Psoas muscle (tissue), 7 donors: ENCODE measurements at regions not wholly inside any gene's neighbourhood (a gene's known extent, or its start where the extent isn't known, plus 50 kb on each side); places are given as distances from the start of the nearest gene placed in this dataset.

Experiments used
- ATAC-seq, 4 donors: fragments of 200-7000 bp; cut with Tn5 transposase; one replicate each; pipeline ENCODE4 v1.9.1; 2020; ENCODE audit warnings: moderate library complexity in 3 of 4, mild to moderate bottlenecking in 2 of 4
- DNase-seq, 2 donors: peaks; one replicate each; pipeline ENCODE4 v3.0.0-alpha.2; 2020
- H3K27ac ChIP-seq: fragments of 200-600 bp; one replicate; pipeline ENCODE4 v1.8.0; 2022
- H3K27me3 ChIP-seq, 3 donors: fragments of 200-600 bp in 1 of 3; one replicate each; pipeline versions ENCODE4 v1.6.1 to v1.8.0; 2013 to 2022; ENCODE audit warnings: low read length in 2 of 3, mild to moderate bottlenecking in 2 of 3, moderate library complexity in 1 of 3; ENCODE audit not compliant: insufficient read depth in 3 of 3
- H3K36me3 ChIP-seq, 2 donors: fragments of 200-600 bp in 1 of 2; one replicate each; pipeline versions ENCODE4 v1.6.1 to v1.8.0; 2013 to 2022; ENCODE audit warnings: low read depth in 1 of 2, mild to moderate bottlenecking in 1 of 2, moderate library complexity in 1 of 2; ENCODE audit not compliant: insufficient read depth in 1 of 2
- H3K4me1 ChIP-seq: fragments of 200-600 bp; one replicate; pipeline ENCODE4 v1.8.0; 2022
- H3K4me3 ChIP-seq: fragments of 200-600 bp; one replicate; pipeline ENCODE4 v1.8.0; 2022; ENCODE audit warnings: mild to moderate bottlenecking
- H3K9me3 ChIP-seq: fragments of 200-600 bp; one replicate; pipeline ENCODE4 v1.8.0; 2022
- WGBS, 3 donors: extraction: QIAGEN DNeasy Blood & Tissue Kit; methylation state at CpG; one replicate each; pipeline versions ENCODE4 v1.1.6 to v1.1.7; 2013; 5-methylcytosine and 5-hydroxymethylcytosine counted together
- intact Hi-C, 2 donors: fragments of 100-400 bp; cut with DNase I; formaldehyde crosslinking; loops; one replicate each; pipeline versions ENCODE4 v1.11.0 to v1.14.2; 2022
- TF ChIP-seq, protein P1 (sequence below): fragments of 200-600 bp; IDR thresholded peaks from one replicate; pipeline ENCODE4 v1.8.0; 2022; ENCODE audit warnings: antibody characterized with exemption
- donor health status: healthy with polysubstance abuse.
- donor health status: DM: no; HTN: no; CAD: no; lungs with moderate emphysema.
- donor health status: Bipolar disorder and iron deficiency.
- donor health status: healthy.
- donor health status: DM: yes; HTN: yes; CAD: no.
- donor health status: DM: no; HTN: no; CAD: no.
- donor health status: DM: yes; HTN: yes; CAD: no.

DNA sequence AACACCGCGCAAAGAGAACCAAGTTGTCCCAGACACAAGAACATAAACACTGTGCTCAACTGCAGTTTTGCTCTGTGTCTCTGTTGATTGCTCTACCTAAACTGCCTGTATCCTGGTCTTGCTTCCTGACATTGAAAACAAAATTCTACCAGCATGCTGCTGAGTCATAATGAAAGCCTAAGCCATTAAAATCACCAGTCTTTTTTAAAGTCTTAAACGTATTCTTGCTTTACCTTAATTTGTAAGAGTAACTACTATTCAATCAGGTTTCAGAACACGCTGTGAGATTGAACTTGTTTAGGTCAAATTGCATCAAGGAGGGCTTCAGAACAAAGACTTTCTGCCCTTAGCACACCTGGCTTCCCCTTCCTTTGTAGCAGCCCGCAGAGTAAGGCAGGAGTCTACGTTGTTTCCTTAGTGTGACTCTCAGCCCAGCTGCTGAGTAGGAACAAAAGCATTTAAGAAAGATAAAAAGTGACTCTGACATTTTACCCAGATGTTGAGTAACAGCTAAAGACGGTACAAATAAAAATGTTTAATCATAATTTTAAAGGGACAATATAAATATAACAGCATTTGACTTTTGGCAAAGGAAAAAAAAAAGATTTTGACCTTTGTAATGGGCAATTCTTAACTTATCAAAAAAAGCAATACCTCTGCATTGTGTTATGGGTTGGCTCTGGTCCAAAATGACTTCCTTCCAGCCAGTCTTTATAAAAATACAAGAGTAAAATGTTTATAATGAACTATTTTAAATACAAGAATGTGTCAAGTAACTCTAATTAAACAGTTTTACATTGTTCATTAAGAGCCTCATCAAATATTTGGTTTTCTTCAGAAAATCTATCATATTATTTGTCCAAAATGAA lies 186.9 kb upstream of the ADGRL4 start:
- peak overlapping the region; percentile 33 for H3K27ac ChIP-seq
- no peak for ATAC-seq
- H3K36me3 ChIP-seq, result no peaks in the 10 kb centered on the region
- intact Hi-C loops, result no loop called here
- no peak for DNase-seq
- no peaks in the 10 kb centered on the region for H3K27me3 ChIP-seq
- 33 to 38% (median 38%) methylated on average over 7 of the region's 7 CpGs for WGBS, 3 donors
- no peaks in the 10 kb centered on the region for H3K9me3 ChIP-seq
- no peak overlapping the region for H3K4me3 ChIP-seq
- no peaks in the 10 kb centered on the region for H3K4me1 ChIP-seq
- TF ChIP-seq, protein P1, sequence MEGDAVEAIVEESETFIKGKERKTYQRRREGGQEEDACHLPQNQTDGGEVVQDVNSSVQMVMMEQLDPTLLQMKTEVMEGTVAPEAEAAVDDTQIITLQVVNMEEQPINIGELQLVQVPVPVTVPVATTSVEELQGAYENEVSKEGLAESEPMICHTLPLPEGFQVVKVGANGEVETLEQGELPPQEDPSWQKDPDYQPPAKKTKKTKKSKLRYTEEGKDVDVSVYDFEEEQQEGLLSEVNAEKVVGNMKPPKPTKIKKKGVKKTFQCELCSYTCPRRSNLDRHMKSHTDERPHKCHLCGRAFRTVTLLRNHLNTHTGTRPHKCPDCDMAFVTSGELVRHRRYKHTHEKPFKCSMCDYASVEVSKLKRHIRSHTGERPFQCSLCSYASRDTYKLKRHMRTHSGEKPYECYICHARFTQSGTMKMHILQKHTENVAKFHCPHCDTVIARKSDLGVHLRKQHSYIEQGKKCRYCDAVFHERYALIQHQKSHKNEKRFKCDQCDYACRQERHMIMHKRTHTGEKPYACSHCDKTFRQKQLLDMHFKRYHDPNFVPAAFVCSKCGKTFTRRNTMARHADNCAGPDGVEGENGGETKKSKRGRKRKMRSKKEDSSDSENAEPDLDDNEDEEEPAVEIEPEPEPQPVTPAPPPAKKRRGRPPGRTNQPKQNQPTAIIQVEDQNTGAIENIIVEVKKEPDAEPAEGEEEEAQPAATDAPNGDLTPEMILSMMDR, result no peak

DNA sequence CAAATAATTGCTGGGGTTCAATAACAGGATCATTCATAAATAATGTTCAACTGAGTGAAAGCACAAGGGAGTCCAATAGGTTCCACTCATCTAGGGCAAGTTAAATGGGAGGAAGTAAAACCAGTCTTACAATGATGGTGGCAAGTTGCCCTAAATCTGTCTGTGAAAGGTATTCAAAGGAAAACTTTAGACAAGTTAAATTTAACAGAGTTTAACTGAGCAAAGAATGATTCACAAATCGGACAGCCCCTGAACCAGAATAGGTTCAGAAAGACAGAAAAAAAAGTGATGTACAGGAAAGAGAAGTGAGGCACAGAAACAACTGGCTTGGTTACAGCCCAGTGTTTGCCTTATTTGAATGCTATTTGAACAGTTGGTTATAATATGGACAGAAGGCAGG lies 183.5 kb upstream of the ADGRL4 start:
- Histone ChIP-seq H3K27me3 (no peaks in the 10 kb centered on the region), H3K4me1 (no peaks in the 10 kb centered on the region), H3K27ac (no peak overlapping the region), H3K36me3 (no peaks in the 10 kb centered on the region), H3K4me3 (no peak overlapping the region), H3K9me3 (no peaks in the 10 kb centered on the region)
- no peak for DNase-seq
- TF ChIP-seq, protein P1, result no peak
- 71 to 88% (median 74%) methylated on average over 1 of the region's 1 CpG for WGBS, 3 donors
- intact Hi-C loops, result no loop called here
- no peak for ATAC-seq

DNA sequence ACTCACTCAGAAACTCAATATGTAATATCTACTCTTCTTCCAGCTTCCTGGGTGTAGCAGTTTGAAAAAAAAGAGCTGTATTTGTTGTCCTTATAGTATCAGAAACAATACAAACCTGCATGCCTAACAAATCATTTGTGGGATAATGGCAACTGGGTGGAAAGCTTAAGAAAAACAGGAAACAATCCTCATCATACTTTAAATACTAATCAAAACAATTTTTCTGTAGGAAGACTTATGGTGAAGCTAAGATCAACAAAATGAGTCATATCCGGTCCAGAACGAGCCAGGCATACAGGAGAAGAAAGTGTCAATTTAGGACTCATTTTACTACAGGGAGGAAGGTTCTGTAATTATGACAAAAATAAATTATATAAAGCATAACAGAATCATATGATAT lies 181.8 kb upstream of the ADGRL4 start:
- DNase-seq (no peak), ATAC-seq (no peak)
- Histone ChIP-seq H3K27me3 (no peaks in the 10 kb centered on the region), H3K4me3 (no peak overlapping the region), H3K9me3 (no peaks in the 10 kb centered on the region), H3K4me1 (no peaks in the 10 kb centered on the region), H3K36me3 (no peaks in the 10 kb centered on the region), H3K27ac (no peak overlapping the region)
- intact Hi-C loops, result loop anchor here in 1 of 2 donors (10.0 kb wide), 1 partner anchor 184 kb away; the partner anchor contains the start of gene ADGRL4
- WGBS, 3 donors, result 38 to 51% (median 42%) methylated on average over 2 of the region's 2 CpGs
- TF ChIP-seq, protein P1, result no peak

DNA sequence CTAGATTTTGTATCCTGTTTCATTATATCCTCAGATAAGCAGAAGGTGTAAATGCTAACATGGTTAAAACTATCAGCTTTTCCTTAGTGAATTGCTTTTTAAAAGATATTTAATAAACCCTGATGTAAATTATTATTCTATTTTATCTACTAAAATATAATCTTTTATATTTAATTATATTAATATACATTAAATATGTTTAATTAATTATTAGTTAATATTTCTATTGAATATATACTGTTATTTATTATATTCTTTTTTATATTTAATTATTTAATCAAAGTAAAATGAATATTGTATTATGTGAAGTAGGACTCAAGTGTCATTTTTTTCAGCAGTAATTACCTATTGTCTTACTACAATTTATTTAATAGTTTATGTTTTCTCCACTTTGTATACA lies 179.7 kb upstream of the ADGRL4 start:
- intact Hi-C loops, result loop anchor here in 1 of 2 donors (10.0 kb wide), 1 partner anchor 181 kb away; the partner anchor contains the start of gene ADGRL4
- H3K36me3 ChIP-seq, result no peaks in the 10 kb centered on the region
- no peaks in the 10 kb centered on the region for H3K4me1 ChIP-seq
- H3K27me3 ChIP-seq, result no peaks in the 10 kb centered on the region
- ATAC-seq (no peak), DNase-seq (no peak)
- no peak overlapping the region for H3K27ac ChIP-seq
- TF ChIP-seq, protein P1, result no peak
- H3K9me3 ChIP-seq, result no peaks in the 10 kb centered on the region
- H3K4me3 ChIP-seq, result no peak overlapping the region
